GM23338 (cell line): ENCODE measurements at regions not wholly inside any gene's neighbourhood (a gene's known extent, or its start where the extent isn't known, plus 50 kb on each side); places are given as distances from the start of the nearest gene placed in this dataset.

Source experiments
- ATAC-seq: fragments of 200-7000 bp; cut with Tn5 transposase; 3 replicates; pipeline ENCODE4 v1.9.1; 2020
- DNase-seq: peaks from one replicate; pipeline ENCODE4 v3.0.0-alpha.2; 2015; ENCODE audit warnings: low spot score
- H2AFZ ChIP-seq: fragments of 200-600 bp; sonication (generic); 2 replicates; pipeline ENCODE4 v1.8.0; 2016; ENCODE audit warnings: antibody characterized with exemption, mild to moderate bottlenecking, moderate library complexity
- H3F3A ChIP-seq: fragments of 200-600 bp; sonication (generic); replicated peaks from 2 replicates; pipeline ENCODE4 v1.8.0; 2017; ENCODE audit warnings: antibody characterized with exemption, mixed run types, low read depth
- H3K27ac ChIP-seq: fragments of 200-600 bp; sonication (generic); 2 replicates; pipeline ENCODE4 v1.6.1; 2016; ENCODE audit warnings: low read depth
- H3K27me3 ChIP-seq: fragments of 200-600 bp; sonication (generic); 2 replicates; pipeline ENCODE4 v1.8.0; 2016; ENCODE audit warnings: mild to moderate bottlenecking, mixed run types, moderate library complexity; ENCODE audit not compliant: insufficient read depth
- H3K36me3 ChIP-seq: fragments of 200-600 bp; sonication (generic); 2 replicates; pipeline ENCODE4 v1.8.0; 2016; ENCODE audit warnings: mild to moderate bottlenecking; ENCODE audit not compliant: insufficient read depth
- H3K4me1 ChIP-seq: fragments of 200-600 bp; sonication (generic); 2 replicates; pipeline ENCODE4 v1.8.0; 2016; ENCODE audit warnings: mild to moderate bottlenecking, moderate library complexity; ENCODE audit not compliant: insufficient read depth
- H3K4me2 ChIP-seq: fragments of 200-600 bp; sonication (generic); 2 replicates; pipeline ENCODE4 v1.7.1; 2017; ENCODE audit warnings: mixed run types
- H3K4me3 ChIP-seq: fragments of 200-600 bp; sonication (generic); 2 replicates; pipeline ENCODE4 v1.6.1; 2016; ENCODE audit warnings: mixed run types
- H3K79me2 ChIP-seq: fragments of 200-600 bp; sonication (generic); replicated peaks from 2 replicates; pipeline ENCODE4 v1.8.0; 2017; ENCODE audit warnings: mild to moderate bottlenecking; ENCODE audit not compliant: insufficient read depth
- H3K9me2 ChIP-seq: fragments of 200-600 bp; sonication (generic); 2 replicates; pipeline ENCODE4 v1.8.0; 2017; ENCODE audit not compliant: insufficient read depth
- H4K20me1 ChIP-seq: fragments of 200-600 bp; sonication (generic); replicated peaks from 2 replicates; pipeline ENCODE4 v1.8.0; 2017; ENCODE audit warnings: mild to moderate bottlenecking; ENCODE audit not compliant: insufficient read depth
- H3K27ac Mint-ChIP-seq: 2 replicates; pipeline ENCODE4 v1.8.0; 2020; ENCODE audit warnings: inconsistent platforms, mild to moderate bottlenecking, moderate library complexity, mixed read lengths
- H3K27me3 Mint-ChIP-seq: 3 replicates; pipeline ENCODE4 v1.8.0; 2022; ENCODE audit warnings: low read depth, mild to moderate bottlenecking, moderate library complexity, mixed read lengths, inconsistent platforms; ENCODE audit not compliant: insufficient read depth, poor library complexity
- H3K36me3 Mint-ChIP-seq: 3 replicates; pipeline ENCODE4 v1.8.0; 2021; ENCODE audit warnings: low read depth, mild to moderate bottlenecking, inconsistent platforms, moderate library complexity, mixed read lengths
- H3K4me1 Mint-ChIP-seq: 3 replicates; pipeline ENCODE4 v1.8.0; 2020; ENCODE audit warnings: mild to moderate bottlenecking, inconsistent platforms, mixed read lengths
- H3K4me3 Mint-ChIP-seq: 3 replicates; pipeline ENCODE4 v1.8.0; 2021; ENCODE audit warnings: moderate library complexity, mild to moderate bottlenecking, inconsistent platforms, mixed read lengths
- H3K9me3 Mint-ChIP-seq: 3 replicates; pipeline ENCODE4 v1.8.0; 2020; ENCODE audit warnings: moderate library complexity, mild to moderate bottlenecking, inconsistent platforms, mixed read lengths
- CTCF ChIP-seq, 2 experiments: fragments of 200-600 bp in 1 of 2; sonication (generic) in 1 of 2; conservative IDR thresholded peaks; 2 replicates each; pipeline versions ENCODE4 v1.5.1 to v1.6.1; 2016 to 2017; ENCODE audit warnings: antibody characterized with exemption in 2 of 2, low read depth in 2 of 2, mild to moderate bottlenecking in 2 of 2, moderate library complexity in 1 of 2
- ETS1 ChIP-seq: IDR thresholded peaks from 2 replicates; pipeline ENCODE4 v1.6.1; 2016; ENCODE audit warnings: antibody characterized with exemption
- EZH2 ChIP-seq: fragments of 200-600 bp; sonication (generic); IDR thresholded peaks from one replicate; pipeline ENCODE4 v1.8.0; 2017; ENCODE audit warnings: antibody characterized with exemption, mild to moderate bottlenecking, low read depth; ENCODE audit not compliant: unreplicated experiment
- EZH2phosphoT487 ChIP-seq: fragments of 200-600 bp; sonication (generic); IDR thresholded peaks from one replicate; pipeline ENCODE4 v1.8.1; 2018; ENCODE audit warnings: antibody characterized with exemption; ENCODE audit not compliant: unreplicated experiment
- JUNB ChIP-seq: IDR thresholded peaks from one replicate; pipeline ENCODE4 v1.6.1; 2016; ENCODE audit warnings: antibody characterized with exemption; ENCODE audit not compliant: unreplicated experiment
- NANOG ChIP-seq: IDR thresholded peaks from 2 replicates; pipeline ENCODE4 v1.6.1; 2016; ENCODE audit warnings: antibody characterized with exemption, borderline replicate concordance
- POLR2AphosphoS5 ChIP-seq: IDR thresholded peaks from 2 replicates; pipeline ENCODE4 v1.6.1; 2016; ENCODE audit warnings: antibody characterized with exemption, low read depth
- REST ChIP-seq: IDR thresholded peaks from one replicate; pipeline ENCODE4 v1.6.1; 2018; ENCODE audit warnings: antibody characterized with exemption; ENCODE audit not compliant: unreplicated experiment
- STAT1 ChIP-seq: IDR thresholded peaks from one replicate; pipeline ENCODE4 v1.6.1; 2016; ENCODE audit warnings: antibody characterized with exemption; ENCODE audit not compliant: unreplicated experiment
- ZNF331 ChIP-seq: fragments of 250-450 bp; sonication (Bioruptor Pico); IDR thresholded peaks from 2 replicates; pipeline ENCODE4 v1.5.0; 2020; ENCODE audit warnings: low read depth, mild to moderate bottlenecking, moderate library complexity
- ZNF462 ChIP-seq: fragments of 250-450 bp; sonication (Bioruptor Pico); IDR thresholded peaks from 2 replicates; pipeline ENCODE4 v1.5.0; 2020; ENCODE audit warnings: mild to moderate bottlenecking, moderate library complexity

- no peak for TF ChIP-seq REST
- TF ChIP-seq EZH2: no peak
- no peak for TF ChIP-seq ETS1
- no peak for TF ChIP-seq CTCF (conservative IDR thresholded peaks at IDR 0.05; ENCODE audit: low read depth in 2 of 2)
- no peak for TF ChIP-seq NANOG
- no peak for TF ChIP-seq ZNF331 (CRISPR knock-in tag)
- TF ChIP-seq POLR2AphosphoS5: no peak
- no peak for TF ChIP-seq EZH2phosphoT487
Observed at GRCh38 chr1:222225316-222225691, 322.6 kb downstream of the HHIPL2 start (continued).

GRCh38 chr1:222224636-222225315 is 323.1 kb downstream of the HHIPL2 start:
- Histone ChIP-seq H4K20me1 (no peaks in the 10 kb centered on the region), H3K79me2 (no peaks in the 10 kb centered on the region), H3K4me1 (no peaks in the 10 kb centered on the region; the same call in 1 of the 2 replicates), H2AFZ (no peak overlapping the region), H3K9me2 (peaks cover 5% of the 10 kb centered on the region; the same call in 1 of the 2 replicates), H3K4me2 (no peak overlapping the region), H3K27ac (no peak overlapping the region), H3K36me3 (no peaks in the 10 kb centered on the region), H3K27me3 (no peaks in the 10 kb centered on the region), H3K4me3 (no peak overlapping the region), H3F3A (no peaks in the 10 kb centered on the region)
- Mint-ChIP-seq H3K36me3 (peaks cover 23% of the 10 kb centered on the region), H3K27ac (no peak overlapping the region), H3K9me3 (peaks cover 25% of the 10 kb centered on the region), H3K27me3 (peaks cover under 1% of the 10 kb centered on the region), H3K4me3 (no peak overlapping the region), H3K4me1 (peaks cover 3% of the 10 kb centered on the region; the same call in 1 of the 3 replicates)
- DNase-seq (no peak), ATAC-seq (no peak)
- TF ChIP-seq ZNF462 (CRISPR knock-in tag): no peak
- TF ChIP-seq STAT1: no peak
- no peak for TF ChIP-seq JUNB
- TF ChIP-seq NANOG: no peak
